HepG2 (cell line): ENCODE measurements at regions not wholly inside any gene's neighbourhood (a gene's known extent, or its start where the extent isn't known, plus 50 kb on each side); places are given as distances from the start of the nearest gene placed in this dataset.
A peak's percentile ranks its signal among the peaks of the same experiment; 100 is the strongest.

Experiments
- AHR ChIP-seq: IDR thresholded peaks from 2 replicates; pipeline ENCODE4 v1.6.1; 2018; ENCODE audit warnings: missing genetic modification reagents, missing compliant biosample characterization
- FOXC1 ChIP-seq: sonication (generic); formaldehyde crosslinking; IDR thresholded peaks from 2 replicates; pipeline ENCODE4 v1.8.0; 2022; ENCODE audit warnings: mild to moderate bottlenecking, missing genetic modification reagents, borderline replicate concordance
- FOXM1 ChIP-seq: sonication (generic); formaldehyde crosslinking; IDR thresholded peaks from 2 replicates; pipeline ENCODE4 v1.5.0; 2020; ENCODE audit warnings: missing genetic modification reagents
- KDM1A ChIP-seq: IDR thresholded peaks from 2 replicates; pipeline ENCODE4 v1.6.1; 2016; ENCODE audit warnings: missing compliant biosample characterization
- KDM5B ChIP-seq: sonication (generic); formaldehyde crosslinking; IDR thresholded peaks from 2 replicates; pipeline ENCODE4 v1.4.0; 2020; ENCODE audit warnings: missing genetic modification reagents, mild to moderate bottlenecking, borderline replicate concordance
- SMAD9 ChIP-seq: sonication (generic); formaldehyde crosslinking; IDR thresholded peaks from 2 replicates; pipeline ENCODE4 v1.5.1; 2020; ENCODE audit warnings: mild to moderate bottlenecking, missing genetic modification reagents
- ZNF841 ChIP-seq: sonication (generic); formaldehyde crosslinking; IDR thresholded peaks from 2 replicates; pipeline ENCODE4 v1.8.1; 2023; ENCODE audit warnings: missing genetic modification reagents, borderline replicate concordance
- TF ChIP-seq, protein P1 (sequence below): sonication (generic); formaldehyde crosslinking; IDR thresholded peaks from 2 replicates; pipeline ENCODE4 v1.5.0; 2020; ENCODE audit warnings: missing genetic modification reagents
- TF ChIP-seq, protein P2 (sequence below): sonication (generic); formaldehyde crosslinking; IDR thresholded peaks from 2 replicates; pipeline ENCODE4 v1.4.0; 2020; ENCODE audit warnings: missing genetic modification reagents, borderline replicate concordance
- TF ChIP-seq, protein P3 (sequence below): sonication (generic); formaldehyde crosslinking; IDR thresholded peaks from 2 replicates; pipeline ENCODE4 v1.9.0; 2022; ENCODE audit warnings: missing genetic modification reagents, mild to moderate bottlenecking, borderline replicate concordance
- TF ChIP-seq, protein P4 (sequence below): sonication (generic); formaldehyde crosslinking; IDR thresholded peaks from 2 replicates; pipeline ENCODE4 v1.4.0; 2020; ENCODE audit warnings: mild to moderate bottlenecking, low read depth, missing genetic modification reagents
- TF ChIP-seq, protein P5 (sequence below): sonication (generic); formaldehyde crosslinking; IDR thresholded peaks from 2 replicates; pipeline ENCODE4 v1.5.1; 2020; ENCODE audit warnings: mild to moderate bottlenecking, missing genetic modification reagents, borderline replicate concordance

DNA sequence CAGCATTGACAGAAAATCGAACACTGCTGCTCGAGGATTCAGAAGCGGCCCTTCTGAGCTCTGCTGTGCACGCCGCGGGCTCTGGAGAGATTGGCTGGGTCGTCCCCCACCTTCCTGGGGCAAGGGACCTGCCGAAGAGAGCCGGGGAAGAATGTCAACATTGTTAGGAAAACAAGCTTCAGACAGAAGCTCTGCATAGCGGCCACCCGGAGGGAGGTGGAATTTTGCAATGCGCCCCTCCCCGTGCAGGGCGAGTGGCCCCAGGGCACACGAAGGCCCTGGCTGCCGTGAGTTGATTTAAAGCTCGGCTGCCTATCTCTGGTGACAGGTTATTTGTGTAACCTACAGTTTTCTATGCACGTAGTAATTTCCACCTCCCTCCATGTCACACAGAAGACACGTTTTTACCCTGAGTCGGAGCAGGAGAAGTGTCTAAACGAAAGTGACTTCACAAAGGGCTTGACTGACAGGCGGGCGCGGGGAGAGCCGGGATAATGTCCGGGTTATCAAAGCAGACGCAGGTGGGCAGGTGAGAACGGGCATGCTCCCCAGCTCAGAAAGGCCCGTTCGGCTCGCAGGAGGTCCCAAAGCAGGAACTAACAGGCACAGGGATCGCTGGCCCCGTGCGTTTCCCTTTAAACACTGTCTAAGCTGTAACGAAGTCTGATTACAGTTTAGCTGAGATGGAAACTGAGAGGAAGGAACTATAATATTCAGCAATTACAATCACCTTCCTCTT, 84.6 kb downstream of the PDGFA start (continued):
- TF ChIP-seq FOXM1 = no peak
- TF ChIP-seq, protein P1, sequence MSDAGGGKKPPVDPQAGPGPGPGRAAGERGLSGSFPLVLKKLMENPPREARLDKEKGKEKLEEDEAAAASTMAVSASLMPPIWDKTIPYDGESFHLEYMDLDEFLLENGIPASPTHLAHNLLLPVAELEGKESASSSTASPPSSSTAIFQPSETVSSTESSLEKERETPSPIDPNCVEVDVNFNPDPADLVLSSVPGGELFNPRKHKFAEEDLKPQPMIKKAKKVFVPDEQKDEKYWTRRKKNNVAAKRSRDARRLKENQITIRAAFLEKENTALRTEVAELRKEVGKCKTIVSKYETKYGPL = no peak
- no peak; the same call in 1 of the 2 replicates for TF ChIP-seq FOXC1 (CRISPR knock-in tag)
- TF ChIP-seq, protein P2, sequence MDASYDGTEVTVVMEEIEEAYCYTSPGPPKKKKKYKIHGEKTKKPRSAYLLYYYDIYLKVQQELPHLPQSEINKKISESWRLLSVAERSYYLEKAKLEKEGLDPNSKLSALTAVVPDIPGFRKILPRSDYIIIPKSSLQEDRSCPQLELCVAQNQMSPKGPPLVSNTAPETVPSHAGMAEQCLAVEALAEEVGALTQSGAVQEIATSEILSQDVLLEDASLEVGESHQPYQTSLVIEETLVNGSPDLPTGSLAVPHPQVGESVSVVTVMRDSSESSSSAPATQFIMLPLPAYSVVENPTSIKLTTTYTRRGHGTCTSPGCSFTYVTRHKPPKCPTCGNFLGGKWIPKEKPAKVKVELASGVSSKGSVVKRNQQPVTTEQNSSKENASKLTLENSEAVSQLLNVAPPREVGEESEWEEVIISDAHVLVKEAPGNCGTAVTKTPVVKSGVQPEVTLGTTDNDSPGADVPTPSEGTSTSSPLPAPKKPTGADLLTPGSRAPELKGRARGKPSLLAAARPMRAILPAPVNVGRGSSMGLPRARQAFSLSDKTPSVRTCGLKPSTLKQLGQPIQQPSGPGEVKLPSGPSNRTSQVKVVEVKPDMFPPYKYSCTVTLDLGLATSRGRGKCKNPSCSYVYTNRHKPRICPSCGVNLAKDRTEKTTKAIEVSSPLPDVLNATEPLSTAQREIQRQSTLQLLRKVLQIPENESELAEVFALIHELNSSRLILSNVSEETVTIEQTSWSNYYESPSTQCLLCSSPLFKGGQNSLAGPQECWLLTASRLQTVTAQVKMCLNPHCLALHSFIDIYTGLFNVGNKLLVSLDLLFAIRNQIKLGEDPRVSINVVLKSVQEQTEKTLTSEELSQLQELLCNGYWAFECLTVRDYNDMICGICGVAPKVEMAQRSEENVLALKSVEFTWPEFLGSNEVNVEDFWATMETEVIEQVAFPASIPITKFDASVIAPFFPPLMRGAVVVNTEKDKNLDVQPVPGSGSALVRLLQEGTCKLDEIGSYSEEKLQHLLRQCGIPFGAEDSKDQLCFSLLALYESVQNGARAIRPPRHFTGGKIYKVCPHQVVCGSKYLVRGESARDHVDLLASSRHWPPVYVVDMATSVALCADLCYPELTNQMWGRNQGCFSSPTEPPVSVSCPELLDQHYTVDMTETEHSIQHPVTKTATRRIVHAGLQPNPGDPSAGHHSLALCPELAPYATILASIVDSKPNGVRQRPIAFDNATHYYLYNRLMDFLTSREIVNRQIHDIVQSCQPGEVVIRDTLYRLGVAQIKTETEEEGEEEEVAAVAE (CRISPR knock-in tag) = no peak
- no peak for TF ChIP-seq SMAD9 (CRISPR knock-in tag)
- TF ChIP-seq AHR (CRISPR knock-in tag) = no peak
- TF ChIP-seq, protein P3, sequence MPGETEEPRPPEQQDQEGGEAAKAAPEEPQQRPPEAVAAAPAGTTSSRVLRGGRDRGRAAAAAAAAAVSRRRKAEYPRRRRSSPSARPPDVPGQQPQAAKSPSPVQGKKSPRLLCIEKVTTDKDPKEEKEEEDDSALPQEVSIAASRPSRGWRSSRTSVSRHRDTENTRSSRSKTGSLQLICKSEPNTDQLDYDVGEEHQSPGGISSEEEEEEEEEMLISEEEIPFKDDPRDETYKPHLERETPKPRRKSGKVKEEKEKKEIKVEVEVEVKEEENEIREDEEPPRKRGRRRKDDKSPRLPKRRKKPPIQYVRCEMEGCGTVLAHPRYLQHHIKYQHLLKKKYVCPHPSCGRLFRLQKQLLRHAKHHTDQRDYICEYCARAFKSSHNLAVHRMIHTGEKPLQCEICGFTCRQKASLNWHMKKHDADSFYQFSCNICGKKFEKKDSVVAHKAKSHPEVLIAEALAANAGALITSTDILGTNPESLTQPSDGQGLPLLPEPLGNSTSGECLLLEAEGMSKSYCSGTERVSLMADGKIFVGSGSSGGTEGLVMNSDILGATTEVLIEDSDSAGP (CRISPR knock-in tag) = peak; percentile 66
- no peak for TF ChIP-seq ZNF841 (CRISPR knock-in tag)
- TF ChIP-seq, protein P4, sequence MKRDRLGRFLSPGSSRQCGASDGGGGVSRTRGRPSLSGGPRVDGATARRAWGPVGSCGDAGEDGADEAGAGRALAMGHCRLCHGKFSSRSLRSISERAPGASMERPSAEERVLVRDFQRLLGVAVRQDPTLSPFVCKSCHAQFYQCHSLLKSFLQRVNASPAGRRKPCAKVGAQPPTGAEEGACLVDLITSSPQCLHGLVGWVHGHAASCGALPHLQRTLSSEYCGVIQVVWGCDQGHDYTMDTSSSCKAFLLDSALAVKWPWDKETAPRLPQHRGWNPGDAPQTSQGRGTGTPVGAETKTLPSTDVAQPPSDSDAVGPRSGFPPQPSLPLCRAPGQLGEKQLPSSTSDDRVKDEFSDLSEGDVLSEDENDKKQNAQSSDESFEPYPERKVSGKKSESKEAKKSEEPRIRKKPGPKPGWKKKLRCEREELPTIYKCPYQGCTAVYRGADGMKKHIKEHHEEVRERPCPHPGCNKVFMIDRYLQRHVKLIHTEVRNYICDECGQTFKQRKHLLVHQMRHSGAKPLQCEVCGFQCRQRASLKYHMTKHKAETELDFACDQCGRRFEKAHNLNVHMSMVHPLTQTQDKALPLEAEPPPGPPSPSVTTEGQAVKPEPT (CRISPR knock-in tag) = no peak
- TF ChIP-seq, protein P5, sequence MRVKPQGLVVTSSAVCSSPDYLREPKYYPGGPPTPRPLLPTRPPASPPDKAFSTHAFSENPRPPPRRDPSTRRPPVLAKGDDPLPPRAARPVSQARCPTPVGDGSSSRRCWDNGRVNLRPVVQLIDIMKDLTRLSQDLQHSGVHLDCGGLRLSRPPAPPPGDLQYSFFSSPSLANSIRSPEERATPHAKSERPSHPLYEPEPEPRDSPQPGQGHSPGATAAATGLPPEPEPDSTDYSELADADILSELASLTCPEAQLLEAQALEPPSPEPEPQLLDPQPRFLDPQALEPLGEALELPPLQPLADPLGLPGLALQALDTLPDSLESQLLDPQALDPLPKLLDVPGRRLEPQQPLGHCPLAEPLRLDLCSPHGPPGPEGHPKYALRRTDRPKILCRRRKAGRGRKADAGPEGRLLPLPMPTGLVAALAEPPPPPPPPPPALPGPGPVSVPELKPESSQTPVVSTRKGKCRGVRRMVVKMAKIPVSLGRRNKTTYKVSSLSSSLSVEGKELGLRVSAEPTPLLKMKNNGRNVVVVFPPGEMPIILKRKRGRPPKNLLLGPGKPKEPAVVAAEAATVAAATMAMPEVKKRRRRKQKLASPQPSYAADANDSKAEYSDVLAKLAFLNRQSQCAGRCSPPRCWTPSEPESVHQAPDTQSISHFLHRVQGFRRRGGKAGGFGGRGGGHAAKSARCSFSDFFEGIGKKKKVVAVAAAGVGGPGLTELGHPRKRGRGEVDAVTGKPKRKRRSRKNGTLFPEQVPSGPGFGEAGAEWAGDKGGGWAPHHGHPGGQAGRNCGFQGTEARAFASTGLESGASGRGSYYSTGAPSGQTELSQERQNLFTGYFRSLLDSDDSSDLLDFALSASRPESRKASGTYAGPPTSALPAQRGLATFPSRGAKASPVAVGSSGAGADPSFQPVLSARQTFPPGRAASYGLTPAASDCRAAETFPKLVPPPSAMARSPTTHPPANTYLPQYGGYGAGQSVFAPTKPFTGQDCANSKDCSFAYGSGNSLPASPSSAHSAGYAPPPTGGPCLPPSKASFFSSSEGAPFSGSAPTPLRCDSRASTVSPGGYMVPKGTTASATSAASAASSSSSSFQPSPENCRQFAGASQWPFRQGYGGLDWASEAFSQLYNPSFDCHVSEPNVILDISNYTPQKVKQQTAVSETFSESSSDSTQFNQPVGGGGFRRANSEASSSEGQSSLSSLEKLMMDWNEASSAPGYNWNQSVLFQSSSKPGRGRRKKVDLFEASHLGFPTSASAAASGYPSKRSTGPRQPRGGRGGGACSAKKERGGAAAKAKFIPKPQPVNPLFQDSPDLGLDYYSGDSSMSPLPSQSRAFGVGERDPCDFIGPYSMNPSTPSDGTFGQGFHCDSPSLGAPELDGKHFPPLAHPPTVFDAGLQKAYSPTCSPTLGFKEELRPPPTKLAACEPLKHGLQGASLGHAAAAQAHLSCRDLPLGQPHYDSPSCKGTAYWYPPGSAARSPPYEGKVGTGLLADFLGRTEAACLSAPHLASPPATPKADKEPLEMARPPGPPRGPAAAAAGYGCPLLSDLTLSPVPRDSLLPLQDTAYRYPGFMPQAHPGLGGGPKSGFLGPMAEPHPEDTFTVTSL (CRISPR knock-in tag) = no peak
- TF ChIP-seq KDM5B (CRISPR knock-in tag) = no peak
- TF ChIP-seq KDM1A (CRISPR knock-in tag) = no peak
